UCSD-AML1 (cell line): ENCODE measurements at regions not wholly inside any gene's neighbourhood (a gene's known extent, or its start where the extent isn't known, plus 50 kb on each side); places are given as distances from the start of the nearest gene placed in this dataset.

Source experiments
- DNase-seq: peaks from one replicate; lab custom pipeline; 2025; ENCODE audit not compliant: unreplicated experiment; lab: John Stamatoyannopoulos, UW

DNA sequence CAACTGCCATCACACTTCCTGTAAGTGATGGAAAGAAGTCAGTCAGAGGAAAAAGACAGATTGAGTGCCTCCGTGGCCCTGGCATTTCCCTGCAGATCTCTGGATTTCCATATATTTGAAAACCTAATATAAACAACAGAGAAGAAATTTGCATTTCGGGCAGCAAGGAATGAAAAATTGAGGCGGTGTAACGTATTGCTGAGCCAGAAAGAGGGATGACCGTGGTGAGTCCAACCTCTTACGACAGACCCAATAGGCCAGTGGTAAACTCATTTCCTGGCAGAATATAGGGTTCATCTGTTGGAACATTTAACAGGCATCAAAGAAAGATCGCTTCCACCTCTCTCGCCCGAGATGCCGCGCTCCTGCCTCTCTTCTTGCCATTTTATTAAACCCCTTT is 336.5 kb downstream of the MIAT start:
- no peak for DNase-seq

DNA sequence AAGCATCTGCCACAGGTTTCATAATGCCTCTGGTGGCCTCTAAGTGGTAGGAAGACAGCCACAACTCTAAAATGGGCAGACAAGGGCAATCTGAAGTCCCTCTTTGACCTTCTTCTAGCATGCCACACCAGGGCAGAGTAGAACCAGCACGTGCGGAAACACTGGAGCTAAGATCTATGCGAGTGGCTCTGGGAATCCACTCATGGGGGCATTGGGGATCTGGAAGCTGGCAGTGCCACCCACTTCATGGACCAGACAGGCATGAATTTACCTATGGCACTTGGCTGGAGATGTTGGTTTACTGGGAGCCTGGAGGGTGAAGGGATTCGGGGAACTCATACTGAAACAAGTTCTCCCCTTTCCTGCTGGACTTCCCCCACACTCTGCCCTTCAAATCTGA is 337.4 kb downstream of the MIAT start:
- no peak for DNase-seq

- DNase-seq = no peak
These were observed 337.8 kb downstream of the MIAT start for GRCh38 chr22:26995235-26995634.

DNA sequence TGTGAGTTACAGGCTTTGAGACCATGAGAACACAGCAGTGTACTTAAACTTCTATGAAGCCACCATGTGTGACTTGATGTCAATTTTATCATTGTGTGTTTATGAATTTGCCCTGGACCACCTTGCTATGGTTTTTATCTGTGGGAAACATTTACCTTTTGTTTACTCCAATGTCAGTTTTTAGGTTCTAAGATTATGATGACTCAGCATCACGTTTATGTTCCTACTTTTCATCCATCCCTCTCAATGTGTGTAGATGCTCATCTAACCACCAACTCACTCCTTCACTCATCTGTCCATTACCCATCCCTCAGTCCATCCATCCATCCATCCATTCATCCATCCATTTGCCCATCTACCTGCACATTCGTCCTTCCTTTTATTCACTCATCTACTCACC is 338.8 kb downstream of the MIAT start:
- DNase-seq = no peak

DNA sequence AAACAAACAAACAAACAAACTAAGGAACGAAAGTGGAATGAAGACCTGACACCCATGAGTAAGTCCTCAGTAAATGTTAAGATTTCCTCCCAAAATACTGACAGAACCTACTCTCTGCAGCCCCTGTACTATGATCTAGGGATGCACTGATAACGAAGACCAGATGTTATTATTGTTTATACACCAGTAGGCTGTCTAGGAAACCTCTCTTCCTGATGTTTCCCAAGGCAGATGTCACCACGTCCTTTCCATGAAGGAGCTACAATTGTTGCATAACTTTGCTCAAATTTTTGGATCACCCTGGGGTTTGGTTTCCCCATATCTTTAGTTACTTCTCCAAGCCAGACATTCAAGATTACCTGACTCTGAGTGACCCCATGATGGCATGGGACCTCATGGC is 340.7 kb downstream of the MIAT start:
- DNase-seq = no peak

DNA sequence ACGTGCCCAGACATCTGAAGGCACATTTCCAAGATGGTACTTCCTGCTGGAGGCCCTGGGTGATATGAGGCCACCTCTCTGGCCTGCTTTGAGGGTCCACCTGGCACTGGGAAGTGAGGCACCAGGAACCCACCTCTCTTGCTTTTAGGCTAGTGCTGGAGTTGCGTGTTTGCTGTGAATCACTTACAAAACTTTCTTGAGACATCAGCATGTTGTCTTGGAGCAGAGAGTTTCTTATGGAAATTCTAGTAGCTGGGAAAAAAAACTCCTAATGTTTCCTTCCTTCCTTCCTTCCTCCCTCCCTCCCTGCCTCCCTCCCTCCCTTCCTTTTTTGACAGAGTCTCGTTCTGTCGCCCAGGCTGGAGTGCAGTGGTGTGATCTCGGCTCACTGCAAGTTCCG is 341.3 kb downstream of the MIAT start:
- no peak for DNase-seq

DNA sequence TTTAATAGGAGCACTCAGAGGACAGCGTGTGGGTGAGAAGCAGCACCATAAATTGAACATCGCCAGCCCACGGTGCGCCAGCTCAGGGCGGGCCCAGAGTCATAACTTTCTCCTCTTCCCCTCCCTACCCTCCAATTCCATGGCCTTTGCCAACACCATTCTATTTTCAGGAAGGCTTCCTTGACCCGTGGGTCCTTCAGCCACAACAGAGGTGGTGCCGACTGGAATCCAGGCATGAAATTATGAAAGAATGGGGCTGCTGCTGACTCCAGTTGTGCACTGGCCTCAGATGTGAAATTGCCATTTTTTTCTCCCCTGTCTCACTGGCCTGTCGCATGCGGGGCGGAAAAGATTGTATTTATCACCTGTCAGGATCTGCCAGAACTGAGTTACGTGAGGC is 345.9 kb downstream of the MIAT start:
- DNase-seq = no peak

DNA sequence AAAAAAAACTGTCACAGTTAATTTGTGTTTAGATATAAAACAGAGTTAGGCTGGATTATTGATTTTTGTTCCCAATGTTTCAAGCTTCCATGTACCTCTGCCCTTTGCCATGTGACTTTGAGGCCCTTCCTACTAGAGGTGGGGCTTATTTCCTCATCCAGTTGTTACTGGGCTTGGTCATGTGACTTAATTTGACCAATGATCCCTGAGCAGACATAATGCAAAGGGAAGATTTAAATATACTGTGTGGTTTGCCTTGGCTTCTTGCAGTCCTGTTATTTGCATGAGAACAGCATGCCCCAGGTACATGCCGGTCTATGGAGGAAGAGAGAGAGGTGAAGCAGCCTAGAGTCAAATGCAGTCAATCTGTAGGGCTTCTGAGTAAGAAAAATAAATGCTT is 347.0 kb downstream of the MIAT start:
- DNase-seq = no peak

DNA sequence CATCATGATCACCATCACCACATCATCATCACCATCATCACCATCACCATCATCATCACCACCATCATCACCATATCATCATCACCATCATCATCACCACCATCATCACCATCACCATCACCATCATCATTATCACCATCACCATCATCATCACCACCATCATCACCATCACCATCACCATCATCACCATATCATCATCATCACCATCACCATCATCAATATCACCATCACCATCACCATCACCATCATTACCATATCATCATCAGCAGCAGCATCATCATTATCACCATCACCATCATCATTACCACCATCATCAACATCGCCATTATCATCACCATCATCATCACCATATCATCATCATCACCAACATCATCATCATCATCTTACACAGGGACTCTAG is 351.1 kb downstream of the MIAT start:
- no peak for DNase-seq

GRCh38 chr22:27011133-27011532 is 353.7 kb downstream of the MIAT start:
- no peak for DNase-seq

- DNase-seq = no peak
These were observed 354.3 kb downstream of the MIAT start for GRCh38 chr22:27011717-27012116.

DNA sequence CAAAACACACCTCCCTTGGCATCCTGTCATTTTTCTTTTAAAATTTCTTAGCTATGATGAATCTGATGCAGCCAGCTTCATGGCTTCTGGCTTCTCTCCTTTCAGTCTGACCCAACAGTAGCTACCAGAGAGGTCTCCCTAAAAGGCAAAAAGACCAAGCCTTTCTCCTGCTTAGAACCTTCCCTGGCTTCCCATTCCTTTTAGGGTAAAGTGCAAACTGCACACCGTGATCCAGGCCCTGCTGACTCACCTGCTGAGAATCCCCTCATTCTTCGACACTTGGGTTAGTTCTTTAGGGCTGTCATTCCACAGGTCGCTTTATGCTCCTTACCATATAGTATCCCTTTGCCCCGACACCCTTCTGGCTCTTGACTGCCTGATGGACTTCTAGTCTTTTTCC is 362.4 kb downstream of the MIAT start:
- no peak for DNase-seq

DNA sequence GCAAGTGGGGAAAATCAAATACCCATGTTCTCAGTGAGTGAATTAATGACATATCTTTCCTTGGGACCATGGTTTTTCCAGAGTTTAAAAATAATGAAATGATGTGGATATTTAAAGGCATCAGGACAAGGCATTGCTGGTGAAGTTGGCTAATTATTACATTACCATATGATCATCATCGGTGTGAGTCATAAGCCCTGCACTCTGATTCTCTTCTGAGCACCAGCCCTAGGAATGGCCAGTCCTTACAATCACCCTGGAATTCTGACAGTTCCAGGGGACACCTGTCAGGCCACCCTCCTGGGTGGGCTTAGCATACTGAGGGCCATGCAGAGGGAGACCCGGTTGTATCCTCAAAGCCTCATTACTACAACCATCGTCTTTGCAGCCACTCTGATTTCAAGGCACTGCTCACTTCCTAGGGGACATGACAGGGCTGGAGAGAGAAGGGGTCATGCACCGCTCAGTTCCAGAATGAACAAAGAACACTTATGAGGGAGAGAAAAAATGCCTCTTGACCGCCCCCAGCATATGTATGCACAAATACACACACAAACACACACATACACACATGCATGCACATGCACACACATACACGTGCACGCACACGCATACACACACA is 365.0 kb downstream of the MIAT start:
- no peak for DNase-seq

DNA sequence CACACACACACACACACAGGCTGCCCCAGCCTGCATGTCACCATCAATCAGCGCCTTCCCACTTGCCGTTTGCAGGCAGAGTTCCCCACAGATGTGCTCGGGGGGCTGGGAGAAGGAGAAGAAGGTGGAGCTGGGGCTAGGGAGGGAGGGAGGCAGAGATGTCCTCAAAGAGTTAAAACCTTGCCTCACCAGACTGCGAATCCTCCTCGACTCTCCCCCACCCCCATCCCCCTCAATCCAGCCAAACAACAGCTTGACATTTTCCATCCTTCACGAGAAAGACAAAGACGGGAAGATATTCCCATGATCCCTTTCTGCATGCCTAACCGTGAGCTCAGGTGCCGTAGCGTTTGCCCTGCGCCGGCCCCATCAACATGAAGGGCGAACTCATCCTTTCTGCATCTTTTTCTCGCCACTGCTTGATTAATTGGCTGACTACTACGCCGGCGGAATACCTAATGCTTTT is 365.5 kb downstream of the MIAT start:
- DNase-seq = no peak

- no peak for DNase-seq
These were observed 366.2 kb downstream of the MIAT start for GRCh38 chr22:27023591-27023990.

DNA sequence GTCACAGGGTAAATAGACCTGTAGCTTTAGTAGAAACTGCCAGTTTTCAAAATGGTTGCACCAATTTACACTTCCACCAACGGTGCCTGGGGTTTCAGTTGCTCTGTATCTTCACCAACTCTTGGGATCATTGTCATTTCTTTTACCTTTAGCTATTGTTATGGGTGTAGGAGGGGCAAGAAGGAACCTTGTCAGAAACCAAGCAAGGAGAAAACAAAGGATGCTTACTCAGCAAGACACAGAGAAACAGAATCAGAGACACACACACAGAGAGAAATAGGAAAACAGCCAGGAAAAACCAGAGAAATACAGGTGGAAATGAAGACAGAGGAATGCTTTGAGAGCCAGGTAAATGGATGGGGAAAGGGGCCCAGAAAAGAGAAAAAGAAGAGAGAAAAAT is 367.6 kb downstream of the MIAT start:
- DNase-seq = no peak

GRCh38 chr22:27028093-27028492 is 370.7 kb downstream of the MIAT start:
- DNase-seq = no peak

- DNase-seq = no peak
These were observed 372.3 kb downstream of the MIAT start for GRCh38 chr22:27029584-27030130.

DNA sequence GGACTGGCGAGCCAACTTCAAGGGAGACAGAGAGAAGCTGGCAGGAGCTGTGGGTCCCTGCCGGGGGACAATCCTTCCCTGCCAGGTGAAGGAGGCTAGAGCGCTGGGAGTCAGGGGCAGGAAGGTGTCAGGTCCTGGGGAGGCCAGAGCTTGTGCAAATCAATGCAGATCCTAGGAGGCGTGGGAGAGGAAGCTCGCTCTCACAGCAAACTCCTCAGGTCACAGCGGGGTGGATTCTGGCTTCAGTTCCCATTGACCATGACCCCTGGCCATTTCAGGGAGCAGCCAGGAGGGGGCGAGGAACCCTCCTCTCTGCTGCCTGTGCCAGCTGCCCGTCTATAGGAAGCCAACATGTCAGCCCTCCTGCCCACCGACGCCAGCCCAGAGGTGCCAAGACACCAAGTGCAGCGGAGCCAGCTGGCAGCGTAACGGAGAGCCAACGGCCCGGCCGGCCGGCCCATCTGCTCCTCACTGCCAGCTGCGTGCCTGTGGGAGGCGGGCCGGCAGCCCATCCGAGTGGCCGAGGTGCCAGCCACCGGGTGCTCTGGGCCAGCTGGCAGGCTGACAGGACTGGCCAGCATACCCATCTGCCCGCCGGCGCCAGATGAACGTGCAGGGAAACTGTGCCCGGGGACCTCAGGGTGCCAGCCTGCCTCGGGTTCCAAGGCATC is 374.8 kb downstream of the MIAT start:
- no peak for DNase-seq

DNA sequence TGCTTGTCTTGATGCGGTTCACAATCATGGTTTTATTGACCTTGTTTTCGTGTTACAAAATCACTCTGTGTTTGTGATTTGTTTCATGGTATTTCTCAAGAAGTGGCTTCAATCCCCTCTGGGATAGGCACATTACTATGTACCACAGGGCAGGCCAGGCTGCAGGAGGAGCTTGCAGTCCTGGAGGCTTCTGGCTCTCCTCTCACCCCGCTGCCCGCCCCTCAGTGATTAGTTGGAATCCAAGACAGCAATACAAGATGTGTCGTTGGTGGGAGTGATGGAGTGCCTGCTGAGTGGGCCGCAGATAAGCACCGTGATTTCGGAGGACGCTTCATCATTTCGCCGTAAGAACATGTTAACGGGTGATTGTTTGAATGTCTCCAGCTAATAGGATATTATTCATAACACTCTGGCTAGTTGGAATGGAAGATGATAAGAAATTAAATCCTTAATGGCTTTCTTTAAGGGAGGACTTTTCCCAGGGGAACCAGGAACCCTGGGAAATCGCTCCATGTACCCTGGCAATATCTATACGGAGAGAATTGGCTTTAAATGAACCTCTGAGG is 384.4 kb downstream of the MIAT start:
- no peak for DNase-seq

DNA sequence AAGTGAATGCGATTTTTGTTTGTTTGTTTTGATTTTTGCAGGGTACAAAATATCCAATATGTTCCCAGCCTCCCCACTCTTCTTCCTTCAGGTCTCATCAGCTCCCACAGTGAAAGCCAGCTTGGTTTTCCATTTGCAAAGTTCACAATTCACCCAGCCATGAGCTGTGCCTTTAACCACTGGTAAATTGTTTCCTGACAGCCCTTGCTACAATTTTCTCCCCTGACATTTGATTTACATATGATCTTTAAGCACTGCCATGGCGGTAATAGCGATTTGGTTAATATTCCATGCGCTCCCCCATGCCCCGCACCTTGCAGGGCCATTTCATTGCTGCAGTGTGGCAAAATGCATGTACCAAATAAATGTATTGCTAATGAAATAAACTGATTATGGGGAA is 385.9 kb downstream of the MIAT start:
- no peak for DNase-seq
